Astrocyte of the spinal cord (primary cell): ENCODE measurements at regions not wholly inside any gene's neighbourhood (a gene's known extent, or its start where the extent isn't known, plus 50 kb on each side); places are given as distances from the start of the nearest gene placed in this dataset.

Experiments
- DNase-seq: peaks from one replicate; pipeline ENCODE4 v3.0.0; 2011; ENCODE audit warnings: low read depth, low spot score
- H3K4me3 ChIP-seq: 2 replicates; pipeline ENCODE4 v1.5.1; 2011; ENCODE audit warnings: low read depth, mild to moderate bottlenecking, low read length, moderate library complexity
- CTCF ChIP-seq: IDR thresholded peaks from 2 replicates; pipeline ENCODE4 v1.5.1; 2012; ENCODE audit warnings: low read depth, mild to moderate bottlenecking, low read length, inconsistent platforms
- in situ Hi-C: cut with HindIII; loops from 2 replicates; pipeline ENCODE4 v1.10.0; 2017; ENCODE audit warnings: low sequenced_read_pairs

DNA sequence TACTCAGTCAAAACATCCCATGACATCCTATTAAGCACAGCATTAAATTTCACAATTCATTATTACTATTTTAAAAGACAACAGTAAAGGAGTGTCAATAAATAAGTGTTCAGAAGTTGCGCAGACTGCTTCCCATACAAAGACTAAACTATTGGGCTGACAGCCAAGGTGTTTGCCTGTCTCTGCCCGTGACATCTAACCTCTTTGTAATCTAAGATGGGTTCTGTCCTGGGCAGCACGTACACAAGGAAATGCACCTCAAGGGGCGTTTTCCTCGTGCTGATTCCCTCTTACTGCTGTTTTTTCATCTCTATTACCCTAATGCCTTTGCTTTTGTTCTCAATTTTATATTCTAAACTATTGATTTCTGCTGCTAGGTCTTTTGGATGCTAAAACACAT is 216.3 kb downstream of the NHLRC3 start:
- H3K4me3 ChIP-seq = no peak overlapping the region
- in situ Hi-C loops = no loop called here
- TF ChIP-seq CTCF = no peak
- DNase-seq = no peak

DNA sequence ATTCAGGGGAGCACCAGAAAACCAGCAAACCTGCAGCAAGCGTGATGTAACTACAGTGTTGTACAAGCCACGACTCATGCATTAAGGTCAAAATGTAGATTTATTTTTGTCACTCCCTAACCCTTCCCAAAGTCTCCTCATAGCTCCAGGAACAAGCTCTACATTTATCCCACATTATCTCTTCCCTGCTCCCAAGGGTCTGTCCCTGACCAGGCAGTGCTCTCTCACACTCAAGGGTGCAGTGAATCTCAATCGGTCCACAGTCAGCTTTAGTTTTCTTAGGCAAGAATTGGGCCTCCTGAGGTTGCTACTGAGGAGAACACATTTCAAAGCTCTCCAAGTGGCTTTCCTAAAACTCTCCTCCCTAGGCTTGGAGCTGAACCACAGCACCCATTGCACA is 219.4 kb downstream of the NHLRC3 start:
- TF ChIP-seq CTCF = no peak
- DNase-seq = no peak
- no peak overlapping the region for H3K4me3 ChIP-seq
- in situ Hi-C loops = no loop called here

DNA sequence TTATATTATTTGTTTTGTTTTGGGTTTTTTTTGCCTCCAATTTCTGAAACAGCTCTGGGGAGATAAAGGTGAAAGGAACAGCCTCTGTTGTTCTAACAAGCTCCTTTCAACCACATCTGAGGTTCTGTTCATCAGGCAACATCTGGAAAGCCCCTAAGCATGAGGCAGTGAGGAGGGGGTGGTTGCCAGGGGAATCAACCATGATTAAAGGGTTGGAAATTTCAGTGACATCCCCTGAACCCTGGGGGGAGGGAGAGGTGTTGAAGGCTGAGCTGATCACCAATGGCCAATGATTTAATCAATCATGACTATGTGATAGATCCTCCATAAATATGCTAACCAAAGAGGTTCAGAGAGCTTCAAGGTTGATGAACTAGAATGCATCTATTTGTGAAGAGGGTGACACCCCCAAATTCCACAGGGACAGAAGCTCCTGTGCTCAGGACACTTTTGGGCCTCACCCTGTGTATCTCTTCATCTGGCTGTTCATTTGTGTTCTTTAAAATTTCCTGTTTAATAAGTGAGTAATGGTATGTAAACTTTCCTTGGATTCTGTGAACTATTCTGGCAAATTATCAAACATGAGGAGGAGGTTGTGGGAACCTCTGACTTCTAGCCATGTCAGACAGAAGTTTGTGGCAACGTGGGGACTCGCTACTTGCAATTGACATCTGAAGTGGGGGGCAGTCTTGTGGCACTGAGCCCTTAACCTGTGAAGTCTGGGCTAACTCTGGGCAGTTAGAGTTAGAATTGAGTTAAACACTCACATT is 221.3 kb downstream of the NHLRC3 start:
- DNase-seq = no peak
- in situ Hi-C loops = no loop called here
- no peak overlapping the region for H3K4me3 ChIP-seq
- no peak for TF ChIP-seq CTCF

- in situ Hi-C loops = no loop called here
- TF ChIP-seq CTCF = peak; percentile 73
- H3K4me3 ChIP-seq = no peak overlapping the region
- peak; percentile 28 for DNase-seq
These were observed 224.8 kb downstream of the NHLRC3 start for GRCh38 chr13:39263033-39263432.

DNA sequence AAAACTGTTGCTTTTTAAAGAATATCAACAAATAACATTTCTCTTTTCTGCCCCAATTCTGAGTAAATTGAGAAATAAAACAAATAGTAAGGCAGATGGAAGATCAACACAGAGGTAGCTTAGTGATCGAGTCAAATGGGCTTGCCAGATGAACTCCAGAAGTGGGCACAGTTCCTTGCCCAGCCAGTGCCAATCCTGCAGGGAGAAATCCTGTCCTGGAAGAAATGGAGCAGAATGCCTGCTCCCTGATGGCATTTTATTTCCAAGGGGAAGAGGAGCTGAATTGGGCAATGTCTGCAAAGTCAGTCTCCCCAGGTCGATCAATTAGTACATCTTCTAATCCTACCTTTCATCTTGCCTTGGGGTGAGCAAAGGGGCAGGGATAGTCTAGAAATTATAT is 225.3 kb downstream of the NHLRC3 start:
- no peak for TF ChIP-seq CTCF
- DNase-seq = no peak
- in situ Hi-C loops = no loop called here
- H3K4me3 ChIP-seq = no peak overlapping the region

DNA sequence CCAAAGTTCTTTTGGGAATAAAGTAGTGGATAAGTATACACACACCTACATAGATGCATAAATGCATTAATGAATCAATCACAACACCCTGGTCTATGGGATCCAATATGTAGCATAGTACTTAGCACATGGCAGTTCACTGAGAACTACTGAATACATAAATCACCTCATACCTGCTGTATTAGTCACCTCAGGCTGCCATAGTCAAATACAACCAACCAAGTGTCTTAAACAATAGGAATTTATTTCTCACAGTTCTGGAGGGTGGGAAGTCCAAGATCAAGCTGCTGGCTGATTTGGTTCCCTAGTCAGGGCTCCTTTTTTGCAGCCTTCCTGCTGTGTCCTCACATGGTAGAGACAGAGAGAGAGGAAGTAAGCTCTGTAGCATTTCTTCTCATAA is 228.2 kb downstream of the NHLRC3 start:
- DNase-seq = no peak
- in situ Hi-C loops = no loop called here
- no peak overlapping the region for H3K4me3 ChIP-seq
- no peak for TF ChIP-seq CTCF

DNA sequence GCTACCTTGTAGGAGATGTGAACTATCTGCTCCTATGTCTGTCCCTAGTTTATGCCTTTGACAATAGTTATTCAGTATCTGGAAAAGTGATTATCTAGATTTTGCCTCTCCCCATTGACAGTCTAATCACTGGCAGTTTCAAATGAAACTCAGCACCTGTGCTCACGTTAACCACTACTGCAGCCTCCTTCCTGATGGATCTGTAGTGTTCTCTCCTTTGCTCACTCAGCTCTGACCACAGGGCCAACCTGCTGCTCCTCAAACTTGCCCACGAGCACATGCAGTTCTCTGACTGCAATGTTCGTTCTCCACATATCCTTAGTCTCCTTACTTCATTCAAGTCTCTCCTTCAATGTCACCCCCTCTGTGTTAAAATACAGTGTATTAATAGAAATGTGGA is 230.1 kb downstream of the NHLRC3 start:
- DNase-seq = no peak
- in situ Hi-C loops = no loop called here
- H3K4me3 ChIP-seq = no peak overlapping the region
- no peak for TF ChIP-seq CTCF
